ENCODE measurements at regions not wholly inside any gene's neighbourhood (a gene's known extent, or its start where the extent isn't known, plus 50 kb on each side); places are given as distances from the start of the nearest gene placed in this dataset.

GRCh38 chr21:16800536-16801275 is 712.1 kb upstream of the CXADR start:
- no peak for TF ChIP-seq POLR2A (IDR thresholded peaks at IDR 0.05; ENCODE audit: low read depth, low read length)
- no peak for TF ChIP-seq TAF1 (IDR thresholded peaks at IDR 0.05; ENCODE audit: borderline replicate concordance, low read depth, low read length)

All from GM12892 (cell line).